CD8-positive, alpha-beta memory T cell (primary cell): ENCODE measurements at regions not wholly inside any gene's neighbourhood (a gene's known extent, or its start where the extent isn't known, plus 50 kb on each side); places are given as distances from the start of the nearest gene placed in this dataset.
A peak's percentile ranks its signal among the peaks of the same experiment; 100 is the strongest.

Experiments
- CTCF ChIA-PET: fragments of 350-600 bp; sonication (Branson Sonifier 250); formaldehyde crosslinking; loops from one replicate; lab custom pipeline; 2021; ENCODE audit warnings: antibody characterized with exemption; lab: Charles Lee
- POLR2A ChIA-PET: fragments of 350-600 bp; sonication (Branson Sonifier 250); formaldehyde crosslinking; loops from one replicate; lab custom pipeline; 2021; ENCODE audit warnings: antibody characterized with exemption; lab: Charles Lee
- DNase-seq, 5 donors: peaks; one replicate each; pipeline versions ENCODE4 v3.0.0 to v3.0.0-alpha.2; 2020 to 2022; ENCODE audit warnings: mixed read lengths in 1 of 5
- H3K27ac ChIP-seq: one replicate; pipeline ENCODE4 v1.7.0; 2013; ENCODE audit warnings: low read depth, mild to moderate bottlenecking, low read length, moderate library complexity
- H3K27me3 ChIP-seq: 2 replicates; pipeline ENCODE4 v1.7.0; 2013; ENCODE audit warnings: low read length, mild to moderate bottlenecking; ENCODE audit not compliant: insufficient read depth, poor library complexity, severe bottlenecking
- H3K36me3 ChIP-seq: 2 replicates; pipeline ENCODE4 v1.7.0; 2013; ENCODE audit warnings: mild to moderate bottlenecking, low read length, moderate library complexity; ENCODE audit not compliant: insufficient read depth
- H3K4me1 ChIP-seq: 2 replicates; pipeline ENCODE4 v1.7.0; 2013; ENCODE audit warnings: mild to moderate bottlenecking, low read length, moderate library complexity; ENCODE audit not compliant: insufficient read depth
- H3K4me3 ChIP-seq: 2 replicates; pipeline ENCODE4 v1.7.0; 2013; ENCODE audit warnings: mild to moderate bottlenecking, low read length
- H3K9me3 ChIP-seq: 2 replicates; pipeline ENCODE4 v1.7.0; 2013; ENCODE audit warnings: mild to moderate bottlenecking, low read length
- H3K27ac Mint-ChIP-seq, 8 donors: one replicate each; pipeline ENCODE4 v1.8.0; 2020 to 2021; ENCODE audit warnings: mixed read lengths in 8 of 8, mild to moderate bottlenecking in 6 of 8, inconsistent platforms in 3 of 8, moderate library complexity in 3 of 8
- H3K27me3 Mint-ChIP-seq, 2 donors: one replicate each; pipeline ENCODE4 v1.8.0; 2020 to 2021; ENCODE audit warnings: mixed read lengths in 2 of 2, mild to moderate bottlenecking in 1 of 2, moderate library complexity in 1 of 2
- H3K36me3 Mint-ChIP-seq, 3 donors: one replicate each; pipeline ENCODE4 v1.8.0; 2020 to 2021; ENCODE audit warnings: mixed read lengths in 3 of 3, inconsistent platforms in 1 of 3, mild to moderate bottlenecking in 1 of 3
- H3K4me1 Mint-ChIP-seq, 3 donors: one replicate each; pipeline ENCODE4 v1.8.0; 2020 to 2021; ENCODE audit warnings: mixed read lengths in 3 of 3, inconsistent platforms in 1 of 3, mild to moderate bottlenecking in 1 of 3
- H3K4me3 Mint-ChIP-seq, 7 donors: one replicate each; pipeline ENCODE4 v1.8.0; 2020 to 2021; ENCODE audit warnings: mixed read lengths in 7 of 7, mild to moderate bottlenecking in 6 of 7, moderate library complexity in 4 of 7, inconsistent platforms in 2 of 7
- H3K9me3 Mint-ChIP-seq, 5 donors: one replicate each; pipeline ENCODE4 v1.8.0; 2020 to 2022; ENCODE audit warnings: mixed read lengths in 5 of 5, mild to moderate bottlenecking in 3 of 5, moderate library complexity in 2 of 5, inconsistent platforms in 1 of 5

GRCh38 chr12:67582238-67582834 lies 66.2 kb upstream of the DYRK2 start:
- Mint-ChIP-seq H3K4me1 (peaks cover 50 to 75% (median 56%) of the 10 kb centered on the region in 3 donors), H3K4me3 (no peak overlapping the region), H3K27me3 (peaks cover 0 to 2% of the 10 kb centered on the region in 2 donors), H3K27ac (peak overlapping the region in 1 of 8 donors; percentile 24), H3K9me3 (peaks cover 0 to 3% (median 0%) of the 10 kb centered on the region in 5 donors), H3K36me3 (peaks cover 0 to 4% (median 4%) of the 10 kb centered on the region in 3 donors)
- ChIA-PET POLR2A (no interaction called here), CTCF (no interaction called here)
- Histone ChIP-seq H3K4me3 (no peak overlapping the region), H3K27ac (no peak overlapping the region), H3K9me3 (no peaks in the 10 kb centered on the region), H3K27me3 (no peaks in the 10 kb centered on the region), H3K36me3 (no peaks in the 10 kb centered on the region), H3K4me1 (peaks cover 44% of the 10 kb centered on the region)
- DNase-seq, result no peak

GRCh38 chr12:67582844-67583243 lies 65.7 kb upstream of the DYRK2 start:
- H3K27me3 Mint-ChIP-seq, result peaks cover 0 to 2% of the 10 kb centered on the region in 2 donors
- POLR2A ChIA-PET, result no interaction called here

GRCh38 chr12:67586951-67587350 lies 61.6 kb upstream of the DYRK2 start:
- H3K9me3 ChIP-seq, result no peaks in the 10 kb centered on the region

More at GRCh38 chr12:67582844-67583243, 65.7 kb upstream of the DYRK2 start:
- Mint-ChIP-seq H3K27ac (peak overlapping the region in 1 of 8 donors; percentile 24), H3K36me3 (peaks cover 0 to 4% (median 0%) of the 10 kb centered on the region in 3 donors), H3K9me3 (peaks cover 0 to 3% (median 0%) of the 10 kb centered on the region in 5 donors), H3K4me3 (no peak overlapping the region), H3K4me1 (peaks cover 45 to 72% (median 51%) of the 10 kb centered on the region in 3 donors)
- Histone ChIP-seq H3K27ac (no peak overlapping the region), H3K27me3 (no peaks in the 10 kb centered on the region), H3K36me3 (no peaks in the 10 kb centered on the region), H3K9me3 (no peaks in the 10 kb centered on the region), H3K4me3 (no peak overlapping the region), H3K4me1 (peaks cover 39% of the 10 kb centered on the region)
- DNase-seq, result no peak
- CTCF ChIA-PET, result no interaction called here

GRCh38 chr12:67589078-67589477 lies 59.5 kb upstream of the DYRK2 start:
- no peaks in the 10 kb centered on the region for H3K27me3 Mint-ChIP-seq
- no peaks in the 10 kb centered on the region for H3K27me3 ChIP-seq
- no peaks in the 10 kb centered on the region for H3K9me3 Mint-ChIP-seq
- peaks cover 0 to 3% (median 3%) of the 10 kb centered on the region in 3 donors for H3K36me3 Mint-ChIP-seq
- no peaks in the 10 kb centered on the region for H3K36me3 ChIP-seq
- no peak overlapping the region for H3K27ac ChIP-seq
- peak overlapping the region in 1 of 8 donors; percentile 14 for H3K27ac Mint-ChIP-seq
- no peak for DNase-seq
- H3K4me1 Mint-ChIP-seq, result peaks cover 48 to 71% (median 58%) of the 10 kb centered on the region in 3 donors
- H3K4me3 Mint-ChIP-seq, result no peak overlapping the region
- peaks cover 54% of the 10 kb centered on the region for H3K4me1 ChIP-seq
- CTCF ChIA-PET, result interaction anchor here (1.2 to 1.4 kb wide), 3 partner anchors 10 to 59 kb away, joined by 3 read pairs; no protein-coding TSS in a partner anchor
- no peaks in the 10 kb centered on the region for H3K9me3 ChIP-seq
- POLR2A ChIA-PET, result no interaction called here
- H3K4me3 ChIP-seq, result no peak overlapping the region

More at GRCh38 chr12:67586951-67587350, 61.6 kb upstream of the DYRK2 start:
- no peak for DNase-seq
- Histone ChIP-seq H3K27ac (no peak overlapping the region), H3K4me1 (peaks cover 33% of the 10 kb centered on the region), H3K27me3 (no peaks in the 10 kb centered on the region), H3K4me3 (no peak overlapping the region), H3K36me3 (no peaks in the 10 kb centered on the region)
- H3K27ac Mint-ChIP-seq, result no peak overlapping the region
- CTCF ChIA-PET, result no interaction called here
- no peak overlapping the region for H3K4me3 Mint-ChIP-seq
- H3K9me3 Mint-ChIP-seq, result no peaks in the 10 kb centered on the region
- POLR2A ChIA-PET, result no interaction called here
- peaks cover 35 to 64% (median 42%) of the 10 kb centered on the region in 3 donors for H3K4me1 Mint-ChIP-seq
- H3K36me3 Mint-ChIP-seq, result peaks cover 0 to 3% (median 3%) of the 10 kb centered on the region in 3 donors
- H3K27me3 Mint-ChIP-seq, result peaks cover 0 to 2% of the 10 kb centered on the region in 2 donors

- H3K27me3 ChIP-seq, result no peaks in the 10 kb centered on the region
- H3K27ac ChIP-seq, result no peak overlapping the region
- peaks cover 47 to 72% (median 61%) of the 10 kb centered on the region in 3 donors for H3K4me1 Mint-ChIP-seq
- no peaks in the 10 kb centered on the region for H3K9me3 Mint-ChIP-seq
- peak overlapping the region in 7 of 8 donors; percentile 27 to 73 (median 53) for H3K27ac Mint-ChIP-seq
- H3K36me3 ChIP-seq, result no peaks in the 10 kb centered on the region
- H3K4me3 Mint-ChIP-seq, result peak overlapping the region in 6 of 7 donors; percentile 28 to 61 (median 48)
- CTCF ChIA-PET, result interaction anchor here (0.8 to 1.8 kb wide), 4 partner anchors 9 to 61 kb away, joined by 3 to 6 read pairs (median 4); partner anchors contain the start of gene DYRK2
- no peaks in the 10 kb centered on the region for H3K9me3 ChIP-seq
- peaks cover 49% of the 10 kb centered on the region for H3K4me1 ChIP-seq
- POLR2A ChIA-PET, result interaction anchor here (0.8 to 2.2 kb wide), 3 partner anchors 11 to 58 kb away, joined by 3 to 7 read pairs (median 6); partner anchors contain the start of gene DYRK2
- H3K27me3 Mint-ChIP-seq, result no peaks in the 10 kb centered on the region
- peaks cover 0 to 3% (median 3%) of the 10 kb centered on the region in 3 donors for H3K36me3 Mint-ChIP-seq
- no peak overlapping the region for H3K4me3 ChIP-seq
- peak in 3 of 5 donors; percentile 35 to 68 (median 51) for DNase-seq
Observed at GRCh38 chr12:67590149-67590790, 58.3 kb upstream of the DYRK2 start.

- no peak overlapping the region for H3K27ac ChIP-seq
- Mint-ChIP-seq H3K27ac (peak overlapping the region; percentile 33 to 95 (median 90)), H3K9me3 (no peaks in the 10 kb centered on the region), H3K4me3 (peak overlapping the region in 6 of 7 donors; percentile 9 to 70 (median 61)), H3K36me3 (peaks cover 0 to 4% (median 3%) of the 10 kb centered on the region in 3 donors), H3K27me3 (no peaks in the 10 kb centered on the region), H3K4me1 (peaks cover 47 to 68% (median 59%) of the 10 kb centered on the region in 3 donors)
- H3K27me3 ChIP-seq, result no peaks in the 10 kb centered on the region
- H3K4me1 ChIP-seq, result peaks cover 49% of the 10 kb centered on the region
- peak in 2 of 5 donors; percentile 32 to 37 for DNase-seq
- no peaks in the 10 kb centered on the region for H3K9me3 ChIP-seq
- H3K4me3 ChIP-seq, result no peak overlapping the region
- H3K36me3 ChIP-seq, result no peaks in the 10 kb centered on the region
- POLR2A ChIA-PET, result interaction anchor here (0.7 to 2.2 kb wide), 5 partner anchors 13 to 613 kb away, joined by 3 to 8 read pairs (median 6); partner anchors contain the start of gene DYRK2
- CTCF ChIA-PET, result interaction anchor here (1.5 kb wide), 1 partner anchor 8 kb away, joined by 6 read pairs; no protein-coding TSS in a partner anchor
Observed at GRCh38 chr12:67592228-67593011, 56.1 kb upstream of the DYRK2 start.

GRCh38 chr12:67593041-67593440 lies 55.5 kb upstream of the DYRK2 start:
- Histone ChIP-seq H3K27ac (no peak overlapping the region), H3K4me1 (peaks cover 49% of the 10 kb centered on the region), H3K36me3 (no peaks in the 10 kb centered on the region), H3K9me3 (no peaks in the 10 kb centered on the region), H3K4me3 (no peak overlapping the region), H3K27me3 (no peaks in the 10 kb centered on the region)
- no peak for DNase-seq
- CTCF ChIA-PET, result no interaction called here
- POLR2A ChIA-PET, result interaction anchor here (0.7 to 1.2 kb wide), 3 partner anchors 14 to 614 kb away, joined by 3 to 8 read pairs (median 6); no protein-coding TSS in a partner anchor
- Mint-ChIP-seq H3K9me3 (no peaks in the 10 kb centered on the region), H3K4me1 (peaks cover 47 to 67% (median 59%) of the 10 kb centered on the region in 3 donors), H3K36me3 (peaks cover 0 to 8% (median 3%) of the 10 kb centered on the region in 3 donors), H3K27me3 (no peaks in the 10 kb centered on the region), H3K27ac (peak overlapping the region in 7 of 8 donors; percentile 33 to 92 (median 89)), H3K4me3 (peak overlapping the region in 6 of 7 donors; percentile 9 to 64 (median 58))
